GM18909 (cell line): ENCODE measurements at regions not wholly inside any gene's neighbourhood (a gene's known extent, or its start where the extent isn't known, plus 50 kb on each side); places are given as distances from the start of the nearest gene placed in this dataset.
"Not testable (repeated sequence)": the region's sequence is repeated elsewhere in the genome, so short reads cannot be mapped to it uniquely, and the experiment has no call there.

Experiments used
- ATAC-seq: cut with Tn5 transposase; IDR thresholded peaks from one replicate; pipeline ENCODE4 v1.9.1; 2021; ENCODE audit warnings: mild to moderate bottlenecking; ENCODE audit not compliant: unreplicated experiment, poor library complexity

DNA sequence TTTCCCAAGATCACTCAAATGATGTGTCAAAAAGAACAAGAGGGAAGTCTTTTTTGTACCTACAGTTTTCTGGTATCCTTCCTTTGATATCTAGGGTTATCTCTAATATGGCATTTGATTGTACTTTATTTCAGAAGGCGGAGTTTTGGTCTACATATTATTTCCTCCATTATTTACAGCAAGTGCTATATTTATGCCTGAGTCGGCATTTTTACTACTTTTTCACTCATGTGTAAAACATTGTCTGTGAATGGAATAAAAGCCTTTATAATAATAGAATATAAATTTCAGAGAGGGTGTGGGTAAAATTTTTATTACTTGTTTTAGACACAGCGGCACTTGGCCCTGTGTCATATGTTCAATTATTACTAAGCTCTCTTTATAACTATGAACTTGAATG is 398.4 kb downstream of the BCKDHB start:
- no peak for ATAC-seq

DNA sequence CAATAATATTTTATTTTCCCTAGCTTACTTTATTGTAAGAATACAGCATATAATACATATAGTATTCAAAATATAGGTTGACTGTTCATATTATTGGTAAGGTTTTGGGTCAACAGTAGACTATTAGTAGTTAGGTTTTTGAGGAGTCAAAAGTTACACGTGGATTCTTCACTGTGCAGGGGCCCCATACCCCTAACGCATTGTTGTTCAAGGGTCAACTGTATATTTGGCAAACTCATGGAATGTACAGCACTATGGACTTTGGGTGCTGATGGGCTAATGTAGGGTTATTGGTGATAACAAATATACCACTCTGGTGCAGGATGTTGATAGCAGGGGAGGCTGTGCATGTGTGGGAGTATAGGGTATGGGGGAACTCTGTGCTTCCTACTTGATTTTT is 397.2 kb downstream of the BCKDHB start:
- no peak for ATAC-seq

DNA sequence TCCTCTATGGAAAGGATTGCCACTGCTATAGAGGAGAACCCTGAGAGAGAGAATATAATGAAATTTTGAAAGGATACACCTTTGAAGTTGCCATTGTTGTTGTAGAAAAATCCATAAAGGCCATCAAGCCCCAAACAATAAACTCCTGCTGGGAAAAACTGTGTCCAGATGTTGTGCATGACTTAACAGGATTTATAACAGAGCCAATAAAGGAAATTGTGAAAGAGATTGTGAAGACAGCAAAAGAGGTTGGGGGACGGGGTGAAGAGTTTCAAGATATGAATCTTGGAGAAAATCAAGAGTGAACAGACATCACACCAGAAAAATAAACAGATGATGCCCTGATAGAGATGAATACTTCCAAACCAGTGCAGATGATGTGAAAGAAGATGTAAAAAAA is 396.4 kb downstream of the BCKDHB start:
- ATAC-seq = no peak

DNA sequence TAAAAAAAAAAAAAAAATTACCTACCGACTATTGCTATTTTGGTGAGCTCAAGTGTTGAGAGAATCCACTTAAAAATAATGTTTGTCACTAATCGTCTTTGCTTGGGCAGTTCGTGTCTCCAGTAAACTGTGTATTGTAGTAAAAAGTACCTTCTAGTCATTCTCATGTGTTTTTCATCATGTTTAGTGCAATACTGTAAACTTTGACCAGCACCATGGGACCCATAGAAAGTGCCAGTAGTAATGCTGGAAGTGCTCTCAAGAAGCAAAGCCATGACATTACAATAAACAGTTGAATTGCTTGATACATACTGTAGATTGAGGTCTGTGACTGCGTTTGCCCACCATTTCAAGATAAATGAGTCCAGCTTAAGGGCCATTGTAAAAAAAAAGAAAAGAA is 395.2 kb downstream of the BCKDHB start:
- ATAC-seq = no peak

DNA sequence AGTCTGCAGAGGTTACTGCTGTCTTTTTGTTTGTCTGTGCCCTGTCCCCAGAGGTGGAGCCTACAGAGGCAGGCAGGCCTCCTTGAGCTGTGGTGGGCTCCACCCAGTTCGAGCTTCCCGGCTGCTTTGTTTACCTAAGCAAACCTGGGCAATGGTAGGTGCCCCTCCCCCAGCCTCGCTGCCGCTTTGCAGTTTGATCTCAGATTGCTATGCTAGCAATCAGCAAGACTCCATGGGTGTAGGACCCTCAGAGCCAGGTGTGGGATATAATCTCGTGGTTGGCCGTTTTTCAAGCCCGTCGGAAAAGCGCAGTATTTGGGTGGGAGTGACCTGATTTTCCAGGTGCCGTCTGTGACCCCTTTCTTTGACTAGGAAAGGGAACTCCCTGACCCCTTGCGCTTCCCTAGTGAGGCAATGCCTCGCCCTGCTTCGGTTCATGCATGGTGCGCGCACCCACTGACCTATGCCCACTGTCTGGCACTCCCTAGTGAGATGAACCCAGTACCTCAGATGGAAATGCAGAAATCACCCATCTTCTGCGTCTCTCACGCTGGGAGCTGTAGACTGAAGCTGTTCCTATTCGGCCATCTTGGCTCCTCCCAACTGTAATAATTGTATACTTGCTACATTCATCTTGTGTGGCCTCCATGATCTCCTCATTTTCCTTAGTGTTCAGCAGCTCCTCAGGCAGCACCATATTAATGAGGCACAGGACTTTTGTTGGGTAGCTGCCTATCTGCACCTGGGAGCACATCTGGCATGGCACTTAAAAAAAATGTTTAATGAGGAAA is 391.4 kb downstream of the BCKDHB start:
- not testable (repeated sequence) for ATAC-seq

DNA sequence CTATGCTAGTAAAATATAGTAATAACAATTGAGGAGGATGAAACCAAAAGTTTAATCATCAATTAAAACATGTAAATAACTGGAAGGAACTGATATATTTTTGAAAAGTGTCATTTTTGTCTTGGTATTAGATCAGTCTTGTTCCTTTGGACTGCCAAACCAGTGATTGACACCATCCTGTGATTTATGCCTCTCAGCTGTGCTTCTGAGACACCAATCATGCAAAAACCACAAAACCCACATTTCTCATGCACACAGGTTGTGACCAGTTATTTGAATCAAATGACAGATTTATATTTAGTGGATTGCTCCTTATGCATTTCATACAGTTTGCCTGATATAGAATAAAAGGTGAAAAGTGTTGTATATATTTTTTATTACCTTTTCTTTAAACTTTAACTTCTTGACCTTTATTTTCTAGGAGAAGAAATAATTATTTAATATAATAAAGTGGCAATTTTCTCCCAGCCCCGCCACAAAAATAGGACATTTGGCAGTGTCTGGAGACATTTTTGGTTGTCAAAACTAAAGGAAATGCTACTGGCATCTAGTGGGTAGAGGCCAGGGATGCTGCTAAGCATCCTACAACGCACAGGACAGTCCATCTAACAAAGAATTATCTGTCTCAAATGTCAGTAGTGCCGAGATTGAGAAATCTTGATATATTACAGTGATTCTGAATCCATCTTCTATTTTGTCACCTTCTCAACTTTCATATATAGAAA is 383.6 kb downstream of the BCKDHB start:
- no peak for ATAC-seq

DNA sequence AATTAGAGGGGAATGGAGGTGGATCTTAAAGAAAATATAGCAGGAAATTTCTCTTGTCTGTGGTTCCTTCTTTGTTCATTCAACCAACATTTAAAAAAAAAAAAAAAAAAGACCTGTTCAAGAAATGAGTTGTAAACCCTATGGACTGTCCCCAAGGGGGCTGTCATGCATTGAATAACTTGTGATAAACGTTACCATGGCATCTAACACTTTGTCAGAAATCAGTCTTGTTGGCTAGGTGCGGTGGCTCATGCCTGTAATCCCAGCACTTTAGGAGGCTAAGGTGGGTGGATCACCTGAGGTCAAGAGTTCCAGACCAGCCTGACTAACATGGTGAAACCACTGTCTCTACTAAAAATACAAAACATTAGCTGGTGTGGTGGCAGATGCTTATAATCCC is 381.7 kb downstream of the BCKDHB start:
- ATAC-seq = peak; percentile 72

DNA sequence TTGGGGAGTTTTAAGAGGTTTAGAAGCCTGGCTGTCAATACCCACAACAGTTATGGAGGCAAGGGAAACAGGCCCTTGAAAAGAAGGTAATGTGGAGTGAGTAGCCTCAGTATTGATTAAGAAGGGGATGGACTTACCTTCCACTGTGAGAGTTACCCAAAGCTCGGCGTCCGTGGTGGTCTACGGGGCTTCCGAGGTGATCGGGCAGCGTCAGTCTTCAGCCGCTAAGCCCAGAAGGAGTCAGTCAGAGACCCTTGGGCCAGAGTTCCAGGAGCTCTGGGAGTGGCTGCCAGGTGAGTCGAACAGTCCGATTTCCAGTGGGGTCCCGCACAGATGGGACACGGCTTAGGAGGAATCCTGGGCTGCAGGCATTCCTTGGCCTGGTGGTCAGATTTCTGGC is 379.0 kb downstream of the BCKDHB start:
- not testable (repeated sequence) for ATAC-seq

DNA sequence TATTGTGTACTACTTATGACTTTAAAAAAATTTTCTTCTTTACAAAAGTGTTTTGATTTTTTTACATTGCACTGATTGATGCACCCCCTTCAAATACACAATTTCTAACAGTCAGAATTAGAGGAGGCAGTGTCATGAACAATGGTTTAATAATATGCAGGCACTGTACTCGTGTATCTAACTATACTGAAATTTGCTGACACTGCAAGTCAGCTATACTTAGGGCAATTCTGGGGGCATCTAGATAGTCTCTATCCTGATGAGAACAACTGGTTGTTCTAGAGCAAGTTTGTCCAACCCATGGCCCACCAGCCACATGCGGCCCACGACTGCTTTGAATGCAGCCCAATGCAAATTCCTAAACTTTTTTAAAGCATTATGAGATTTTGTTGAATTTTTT is 375.6 kb downstream of the BCKDHB start:
- no peak for ATAC-seq

DNA sequence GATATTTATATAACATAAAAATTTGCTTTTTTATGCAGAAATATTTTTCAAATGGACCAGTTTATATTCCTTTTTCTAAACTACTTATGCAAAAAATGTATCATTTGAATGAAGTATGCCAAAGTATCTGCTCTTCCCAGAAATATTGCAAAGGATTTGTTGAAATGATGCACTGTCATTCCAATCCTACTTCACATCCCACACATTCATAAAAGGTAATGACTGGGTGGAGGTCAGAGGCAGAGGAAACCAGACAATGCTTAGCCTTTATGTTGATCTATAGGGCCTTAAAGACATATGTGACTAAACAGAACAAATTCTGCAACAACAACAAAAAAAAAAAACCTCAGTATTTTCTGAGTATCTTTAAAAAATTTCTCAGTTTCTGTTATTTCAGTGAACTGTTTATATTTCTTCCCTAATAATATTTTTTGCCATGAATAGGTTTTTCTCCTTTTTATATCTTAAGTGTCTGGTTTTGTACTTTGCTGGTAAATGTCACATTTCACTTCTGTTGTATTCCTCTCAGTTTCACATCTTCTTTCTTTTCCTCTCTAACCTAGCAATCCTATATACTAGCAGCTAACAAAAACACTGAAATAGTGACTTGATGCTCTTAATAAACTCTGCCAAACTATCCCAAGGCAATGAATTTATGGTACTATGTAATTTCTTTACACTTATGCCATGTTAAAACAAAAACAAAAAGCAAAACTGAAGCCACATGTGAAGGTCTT is 374.1 kb downstream of the BCKDHB start:
- no peak for ATAC-seq

DNA sequence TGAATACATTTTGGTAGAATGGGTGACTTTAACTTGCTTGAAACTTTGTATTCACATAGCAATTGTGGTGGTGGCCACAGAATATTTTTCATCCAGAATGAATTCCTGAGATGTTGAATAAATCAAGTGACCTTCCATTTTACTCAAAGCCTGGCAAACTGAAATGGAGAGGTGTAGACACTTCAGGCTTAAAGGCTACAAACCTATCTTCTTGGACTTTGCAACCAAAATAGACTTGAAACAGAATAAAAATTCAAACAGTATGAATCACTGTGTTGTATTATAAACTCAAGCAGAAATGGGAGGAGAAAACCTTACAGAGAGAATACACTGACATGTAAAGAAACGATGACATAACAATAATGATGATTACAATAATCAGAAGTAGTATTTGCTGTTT is 371.6 kb downstream of the BCKDHB start:
- no peak for ATAC-seq

DNA sequence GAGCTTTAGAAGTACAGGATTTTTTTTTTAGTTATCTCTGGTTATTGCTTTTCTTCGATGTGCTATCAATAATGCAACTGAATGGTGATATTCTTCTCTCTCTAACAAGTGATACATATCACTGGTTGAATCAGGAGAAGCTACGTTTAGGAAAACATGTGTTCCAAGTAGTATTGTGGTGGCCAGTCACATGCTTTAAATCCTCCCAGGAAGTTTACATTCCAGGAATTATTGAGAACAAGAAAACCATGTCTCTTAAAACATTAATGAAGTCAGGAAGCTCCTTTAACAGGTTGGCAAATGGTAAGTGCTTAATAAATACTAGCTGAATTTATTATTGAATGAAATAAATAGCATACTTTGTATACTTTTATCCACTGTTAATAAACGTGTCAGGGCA is 371.1 kb downstream of the BCKDHB start:
- ATAC-seq = no peak

DNA sequence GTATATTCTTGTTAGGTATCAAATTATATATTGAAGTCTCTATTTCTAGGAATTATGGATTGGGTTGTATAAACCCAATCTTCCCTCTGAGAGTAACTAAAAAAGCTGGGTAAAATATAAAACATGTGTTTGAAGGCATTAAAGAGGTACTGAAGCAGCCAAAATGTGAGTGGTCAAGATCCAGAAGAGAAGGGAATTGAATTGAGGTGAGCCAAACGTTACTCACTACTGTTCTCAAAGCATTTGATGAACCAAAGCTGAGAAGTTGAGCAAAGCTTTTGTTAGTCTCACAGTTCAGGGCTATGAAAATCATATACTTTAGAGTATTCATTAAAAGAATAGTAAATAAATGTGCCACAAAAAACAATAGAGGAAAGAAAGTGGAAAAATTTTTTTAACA is 365.8 kb downstream of the BCKDHB start:
- no peak for ATAC-seq

DNA sequence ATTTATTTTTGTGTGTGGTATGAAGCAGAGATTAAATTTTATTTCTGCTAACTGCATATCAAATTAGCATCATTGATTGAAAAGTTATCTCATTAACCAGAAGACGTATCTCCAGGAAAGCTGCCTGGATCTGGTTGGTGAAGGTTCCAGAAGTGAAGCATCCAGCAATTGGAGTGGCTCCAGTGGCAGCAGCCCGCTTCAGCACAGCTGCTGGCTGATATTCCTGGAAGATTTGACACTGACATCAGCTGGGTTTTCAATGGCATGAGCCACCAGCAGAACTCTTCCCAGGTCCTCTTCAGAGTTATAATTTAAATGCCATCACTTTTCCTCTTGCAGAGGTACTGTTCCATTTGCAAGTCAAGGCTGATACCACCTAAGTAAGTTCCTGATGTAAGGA is 363.5 kb downstream of the BCKDHB start:
- ATAC-seq = no peak

DNA sequence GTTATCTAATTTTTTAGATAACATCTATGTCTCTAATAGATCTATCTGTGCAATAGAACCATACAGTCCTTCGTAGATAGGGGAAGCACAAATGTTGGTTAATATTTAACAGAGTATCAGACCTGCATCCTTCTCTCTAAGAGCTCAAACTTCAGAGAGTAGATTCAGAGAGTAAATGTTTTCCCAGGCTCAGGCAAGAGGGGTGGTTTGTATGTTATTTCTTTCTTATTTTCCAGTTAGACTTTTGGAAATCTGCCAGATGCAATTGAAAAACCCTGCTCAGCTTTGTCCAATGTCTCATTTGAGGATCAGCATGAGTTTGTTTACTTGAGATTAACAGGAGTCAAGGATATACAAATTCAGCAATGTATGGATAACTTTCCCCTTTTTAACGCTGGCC is 361.9 kb downstream of the BCKDHB start:
- ATAC-seq = no peak

DNA sequence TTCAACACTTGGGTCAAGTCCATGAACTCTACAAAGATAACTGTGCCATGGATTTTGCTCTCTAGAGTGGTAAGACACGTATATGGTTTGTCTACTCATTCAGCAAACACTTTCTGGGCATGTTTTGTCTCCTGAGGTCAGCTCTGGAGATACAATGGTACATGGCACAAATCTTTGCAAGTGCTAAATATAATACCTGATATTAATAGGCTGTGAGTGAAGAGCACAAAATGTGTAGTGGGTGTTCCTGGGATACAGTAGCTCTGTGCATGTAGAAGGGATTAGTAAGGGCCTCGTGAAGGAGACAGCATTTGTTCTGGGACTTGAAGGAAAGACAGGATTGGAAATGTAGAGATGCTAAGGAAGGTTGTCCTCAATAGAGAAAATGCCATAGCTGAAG is 360.9 kb downstream of the BCKDHB start:
- ATAC-seq = no peak

DNA sequence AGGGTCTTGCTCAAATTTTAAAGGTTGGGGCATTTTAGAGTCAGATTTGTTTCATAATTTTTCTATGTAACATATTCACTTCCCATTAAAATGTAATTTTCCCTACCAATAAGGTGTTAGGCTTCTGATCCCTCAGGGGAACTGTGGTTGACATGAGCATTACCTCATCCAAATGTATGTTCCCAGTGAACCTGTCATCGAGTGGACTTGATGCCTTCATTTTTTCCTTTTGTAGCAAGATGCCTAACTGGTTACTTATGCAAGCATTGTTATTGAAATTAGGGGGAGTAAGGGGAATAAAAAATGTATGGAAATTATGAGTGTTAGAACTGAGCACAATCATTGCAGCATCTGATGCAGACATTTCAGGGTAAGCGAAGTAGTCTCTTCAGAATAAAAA is 360.5 kb downstream of the BCKDHB start:
- ATAC-seq = no peak

DNA sequence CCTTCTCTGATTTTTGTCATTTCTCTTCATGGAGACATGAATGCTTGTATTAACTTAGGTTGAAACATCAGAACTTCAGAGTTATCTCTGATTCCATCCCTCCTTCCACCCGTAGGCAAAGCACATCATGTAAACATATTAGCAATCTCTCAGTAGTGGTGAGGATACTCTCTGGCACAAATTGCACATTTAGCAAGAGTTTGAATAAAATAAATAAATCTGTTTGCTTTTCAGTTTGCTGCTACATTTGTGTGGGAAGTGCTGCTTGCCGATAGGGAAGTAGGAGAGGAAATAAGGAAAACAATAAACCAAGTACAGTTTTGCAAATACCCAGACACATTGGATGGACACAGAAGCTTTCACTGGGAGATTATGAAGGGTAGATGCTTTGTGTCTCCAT is 359.0 kb downstream of the BCKDHB start:
- no peak for ATAC-seq

DNA sequence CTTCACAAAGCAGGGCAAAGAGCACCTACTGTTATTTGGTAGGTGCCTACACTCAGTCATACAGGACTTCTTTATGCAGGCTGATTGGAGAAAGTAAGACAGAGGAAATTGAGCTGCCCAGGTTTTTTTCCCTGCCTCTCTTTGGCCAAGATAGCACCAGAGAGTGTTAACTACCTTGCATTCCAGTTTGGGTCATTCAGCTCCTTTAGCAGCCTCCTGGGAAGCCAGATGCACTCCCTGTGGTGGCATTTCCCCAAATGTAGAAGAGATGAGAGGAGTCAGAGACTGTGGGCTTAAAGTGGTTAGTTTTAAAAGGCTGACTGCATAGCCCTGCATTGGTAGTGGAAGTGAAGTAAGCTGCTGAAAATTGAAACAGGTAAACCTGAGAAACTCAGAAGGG is 358.4 kb downstream of the BCKDHB start:
- ATAC-seq = no peak

DNA sequence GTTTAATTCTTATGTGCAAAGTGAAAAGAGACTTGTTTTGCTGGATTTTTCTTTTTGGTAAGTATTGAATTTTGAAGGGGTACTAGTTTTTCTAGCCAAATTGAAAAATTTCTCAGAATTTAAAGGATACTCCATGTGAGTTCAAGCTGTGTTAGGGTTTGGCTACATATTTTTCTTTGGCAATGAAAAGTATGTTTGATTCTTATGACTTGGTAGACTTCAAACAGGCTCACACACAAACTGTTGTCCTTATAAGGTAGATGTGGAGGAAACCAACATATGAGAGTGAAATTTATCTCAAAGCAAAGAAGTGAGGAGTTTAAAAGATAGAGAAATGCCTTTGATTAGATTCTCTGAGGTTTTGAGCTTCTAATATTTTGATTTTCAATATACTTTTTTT is 356.7 kb downstream of the BCKDHB start:
- ATAC-seq = no peak

DNA sequence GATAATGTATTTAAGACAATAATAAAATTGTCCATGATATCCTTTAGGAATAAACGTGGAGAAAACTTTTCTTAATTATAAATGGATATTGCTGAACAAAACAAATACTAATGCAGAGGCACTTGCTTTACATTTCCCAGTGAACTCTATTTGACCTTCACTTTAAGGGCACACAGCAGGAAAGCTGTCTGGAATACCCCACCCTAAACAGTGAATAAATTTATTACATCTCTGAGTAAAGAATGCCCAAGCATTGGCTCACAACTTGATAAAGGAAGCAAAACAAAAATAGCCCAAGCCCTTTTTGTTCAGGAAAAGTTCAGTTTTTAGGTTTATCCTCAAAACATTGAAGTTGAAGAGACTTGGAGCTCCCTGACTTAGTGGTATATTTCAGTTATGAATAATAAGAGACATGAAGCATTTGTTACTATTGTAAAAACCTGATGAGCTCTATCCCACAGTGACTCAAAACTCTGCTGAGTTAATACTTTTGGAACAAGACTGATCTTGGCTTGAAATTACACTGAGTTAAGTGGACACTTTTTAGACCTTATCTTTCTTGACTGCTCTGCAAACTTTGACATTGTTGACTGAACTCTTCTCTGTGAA is 353.9 kb downstream of the BCKDHB start:
- ATAC-seq = no peak
